ENCODE measurements at regions not wholly inside any gene's neighbourhood (a gene's known extent, or its start where the extent isn't known, plus 50 kb on each side); places are given as distances from the start of the nearest gene placed in this dataset.
"Not testable (repeated sequence)": the region's sequence is repeated elsewhere in the genome, so short reads cannot be mapped to it uniquely, and the experiment has no call there.

GRCh38 chr16:5305023-5305422 is 207.4 kb upstream of the EEF2KMT start:
- H3K4me3 ChIP-seq: no peak overlapping the region
- intact Hi-C loops (cut with DNase I): no loop called here
- H3K4me1 ChIP-seq (replicated peaks): no peaks in the 10 kb centered on the region
- no peaks in the 10 kb centered on the region for H3K9me3 ChIP-seq
- TF ChIP-seq, protein P1, sequence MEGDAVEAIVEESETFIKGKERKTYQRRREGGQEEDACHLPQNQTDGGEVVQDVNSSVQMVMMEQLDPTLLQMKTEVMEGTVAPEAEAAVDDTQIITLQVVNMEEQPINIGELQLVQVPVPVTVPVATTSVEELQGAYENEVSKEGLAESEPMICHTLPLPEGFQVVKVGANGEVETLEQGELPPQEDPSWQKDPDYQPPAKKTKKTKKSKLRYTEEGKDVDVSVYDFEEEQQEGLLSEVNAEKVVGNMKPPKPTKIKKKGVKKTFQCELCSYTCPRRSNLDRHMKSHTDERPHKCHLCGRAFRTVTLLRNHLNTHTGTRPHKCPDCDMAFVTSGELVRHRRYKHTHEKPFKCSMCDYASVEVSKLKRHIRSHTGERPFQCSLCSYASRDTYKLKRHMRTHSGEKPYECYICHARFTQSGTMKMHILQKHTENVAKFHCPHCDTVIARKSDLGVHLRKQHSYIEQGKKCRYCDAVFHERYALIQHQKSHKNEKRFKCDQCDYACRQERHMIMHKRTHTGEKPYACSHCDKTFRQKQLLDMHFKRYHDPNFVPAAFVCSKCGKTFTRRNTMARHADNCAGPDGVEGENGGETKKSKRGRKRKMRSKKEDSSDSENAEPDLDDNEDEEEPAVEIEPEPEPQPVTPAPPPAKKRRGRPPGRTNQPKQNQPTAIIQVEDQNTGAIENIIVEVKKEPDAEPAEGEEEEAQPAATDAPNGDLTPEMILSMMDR (IDR thresholded peaks at IDR 0.05): no peak
- TF ChIP-seq POLR2A (IDR thresholded peaks at IDR 0.05) (no peak), POLR2AphosphoS5 (IDR thresholded peaks at IDR 0.05) (no peak)
- WGBS: 75% methylated on average over 4 of the region's 4 CpGs
- H3K36me3 ChIP-seq: no peaks in the 10 kb centered on the region
- H3K27me3 ChIP-seq (replicated peaks; ENCODE audit: insufficient read depth): no peaks in the 10 kb centered on the region
- no peak overlapping the region for H3K27ac ChIP-seq
- no peak for DNase-seq (ENCODE audit: low spot score)

GRCh38 chr16:5302372-5303114 is 204.9 kb upstream of the EEF2KMT start:
- no peaks in the 10 kb centered on the region for H3K36me3 ChIP-seq
- no peak overlapping the region for H3K4me3 ChIP-seq
- H3K4me1 ChIP-seq (replicated peaks): no peaks in the 10 kb centered on the region
- 87% methylated on average over 3 of the region's 3 CpGs for WGBS
- no peak overlapping the region for H3K27ac ChIP-seq
- H3K9me3 ChIP-seq: no peaks in the 10 kb centered on the region
- intact Hi-C loops (cut with DNase I): no loop called here
- DNase-seq (ENCODE audit: low spot score): no peak
- no peaks in the 10 kb centered on the region for H3K27me3 ChIP-seq (replicated peaks; ENCODE audit: insufficient read depth)
- TF ChIP-seq POLR2AphosphoS5 (IDR thresholded peaks at IDR 0.05) (no peak), POLR2A (IDR thresholded peaks at IDR 0.05) (no peak)
- TF ChIP-seq, protein P1 (IDR thresholded peaks at IDR 0.05): no peak

GRCh38 chr16:5298202-5298601 is 200.6 kb upstream of the EEF2KMT start:
- intact Hi-C loops (cut with DNase I): no loop called here
- H3K4me1 ChIP-seq (replicated peaks): no peaks in the 10 kb centered on the region
- TF ChIP-seq POLR2A (IDR thresholded peaks at IDR 0.05) (no peak), POLR2AphosphoS5 (IDR thresholded peaks at IDR 0.05) (no peak)
- TF ChIP-seq, protein P1 (IDR thresholded peaks at IDR 0.05): no peak
- DNase-seq (ENCODE audit: low spot score): no peak
- H3K9me3 ChIP-seq: no peaks in the 10 kb centered on the region
- no peak overlapping the region for H3K4me3 ChIP-seq
- no peaks in the 10 kb centered on the region for H3K36me3 ChIP-seq
- H3K27me3 ChIP-seq (replicated peaks; ENCODE audit: insufficient read depth): no peaks in the 10 kb centered on the region
- H3K27ac ChIP-seq: no peak overlapping the region
- 67% methylated on average over 3 of the region's 3 CpGs for WGBS

GRCh38 chr16:5296176-5296575 is 198.6 kb upstream of the EEF2KMT start:
- no peak for DNase-seq (ENCODE audit: low spot score)
- TF ChIP-seq POLR2AphosphoS5 (IDR thresholded peaks at IDR 0.05) (no peak), POLR2A (IDR thresholded peaks at IDR 0.05) (no peak)
- TF ChIP-seq, protein P1 (IDR thresholded peaks at IDR 0.05): no peak
- no peaks in the 10 kb centered on the region for H3K27me3 ChIP-seq (replicated peaks; ENCODE audit: insufficient read depth)
- intact Hi-C loops (cut with DNase I): no loop called here
- no peaks in the 10 kb centered on the region for H3K4me1 ChIP-seq (replicated peaks)
- H3K27ac ChIP-seq: no peak overlapping the region
- H3K9me3 ChIP-seq: no peaks in the 10 kb centered on the region
- H3K36me3 ChIP-seq: no peaks in the 10 kb centered on the region
- WGBS: 60% methylated on average over 3 of the region's 3 CpGs
- H3K4me3 ChIP-seq: no peak overlapping the region

DNA sequence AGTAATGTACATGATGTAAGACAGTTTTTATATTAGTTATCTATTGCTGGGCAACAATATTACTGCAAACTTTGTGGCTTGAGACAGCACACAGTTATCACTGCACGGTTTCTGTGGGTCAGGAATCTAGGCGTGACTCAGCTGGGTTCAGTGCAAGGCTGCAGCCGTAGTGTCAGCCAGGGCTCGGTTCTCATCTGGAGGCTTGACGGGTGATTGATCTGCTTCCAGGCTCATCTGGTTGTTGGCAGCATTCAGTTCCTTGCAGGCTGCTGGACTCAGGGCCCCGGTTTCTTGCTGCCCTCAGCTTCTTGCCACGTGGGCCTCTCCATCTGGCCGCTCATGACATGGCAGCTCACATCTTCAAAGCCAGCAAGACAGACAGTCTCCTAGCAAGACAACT is 197.7 kb upstream of the EEF2KMT start:
- DNase-seq (ENCODE audit: low spot score); H3K4me1 ChIP-seq (replicated peaks); H3K4me3 ChIP-seq; H3K9me3 ChIP-seq; H3K36me3 ChIP-seq; H3K27me3 ChIP-seq (replicated peaks; ENCODE audit: insufficient read depth); H3K27ac ChIP-seq; intact Hi-C loops (cut with DNase I): not testable (repeated sequence)
- 63% methylated on average over 8 of the region's 8 CpGs for WGBS

GRCh38 chr16:5282152-5282551 is 184.6 kb upstream of the EEF2KMT start:
- H3K4me3 ChIP-seq; intact Hi-C loops (cut with DNase I): not testable (repeated sequence)

More at GRCh38 chr16:5282152-5282551, 184.6 kb upstream of the EEF2KMT start:
- 99% methylated on average over 2 of the region's 2 CpGs for WGBS
- not testable (repeated sequence) for H3K9me3 ChIP-seq; H3K27me3 ChIP-seq (replicated peaks; ENCODE audit: insufficient read depth); DNase-seq (ENCODE audit: low spot score); H3K36me3 ChIP-seq; H3K27ac ChIP-seq; H3K4me1 ChIP-seq (replicated peaks)
